DOHH2 (cell line): ENCODE measurements at regions not wholly inside any gene's neighbourhood (a gene's known extent, or its start where the extent isn't known, plus 50 kb on each side); places are given as distances from the start of the nearest gene placed in this dataset.

Source experiments
- H3F3A ChIP-seq: fragments of 200-600 bp; sonication (generic), shearing (Covaris generic); 2 replicates; pipeline ENCODE4 v1.6.0; 2016; ENCODE audit warnings: antibody characterized with exemption, mild to moderate bottlenecking; ENCODE audit not compliant: control insufficient read depth, insufficient read depth
- H3K27ac ChIP-seq: fragments of 200-600 bp; sonication (generic); 2 replicates; pipeline ENCODE4 v1.5.1; 2014; ENCODE audit warnings: low read depth, mild to moderate bottlenecking, low read length, moderate library complexity
- H3K27me3 ChIP-seq: fragments of 200-600 bp; sonication (generic); 2 replicates; pipeline ENCODE4 v1.6.1; 2014; ENCODE audit warnings: mild to moderate bottlenecking, low read length, mixed read lengths; ENCODE audit not compliant: control insufficient read depth
- H3K36me3 ChIP-seq: fragments of 200-600 bp; sonication (generic); 2 replicates; pipeline ENCODE4 v1.6.1; 2014; ENCODE audit warnings: mild to moderate bottlenecking, low read length, moderate library complexity, mixed read lengths; ENCODE audit not compliant: control insufficient read depth
- H3K4me1 ChIP-seq: fragments of 200-600 bp; sonication (generic); 2 replicates; pipeline ENCODE4 v1.6.1; 2014; ENCODE audit warnings: mild to moderate bottlenecking, low read length, mixed read lengths; ENCODE audit not compliant: control insufficient read depth
- H3K4me2 ChIP-seq: fragments of 200-600 bp; sonication (generic); 2 replicates; pipeline ENCODE4 v1.6.0; 2014; ENCODE audit warnings: mild to moderate bottlenecking, low read length, moderate library complexity
- H3K4me3 ChIP-seq: fragments of 200-600 bp; sonication (generic); 2 replicates; pipeline ENCODE4 v1.5.1; 2014; ENCODE audit warnings: mild to moderate bottlenecking, low read length, mixed read lengths
- H3K79me2 ChIP-seq: fragments of 200-600 bp; sonication (generic); 2 replicates; pipeline ENCODE4 v1.6.1; 2014; ENCODE audit warnings: mild to moderate bottlenecking, low read length, mixed read lengths; ENCODE audit not compliant: control insufficient read depth
- H3K9me2 ChIP-seq: fragments of 200-600 bp; sonication (generic); replicated peaks from 2 replicates; pipeline ENCODE4 v1.6.1; 2014; ENCODE audit warnings: mild to moderate bottlenecking, low read length, mixed read lengths; ENCODE audit not compliant: control insufficient read depth
- H3K9me3 ChIP-seq: fragments of 200-600 bp; sonication (generic); 2 replicates; pipeline ENCODE4 v1.6.1; 2014; ENCODE audit warnings: antibody characterized with exemption, low read length, mixed read lengths; ENCODE audit not compliant: control insufficient read depth, insufficient read depth
- H4K20me1 ChIP-seq: fragments of 200-600 bp; sonication (generic); 2 replicates; pipeline ENCODE4 v1.6.0; 2014; ENCODE audit warnings: low read depth, mild to moderate bottlenecking, antibody characterized with exemption, low read length, moderate library complexity; ENCODE audit not compliant: control insufficient read depth, insufficient read depth
- EZH2phosphoT487 ChIP-seq: fragments of 200-600 bp; sonication (generic); IDR thresholded peaks from 2 replicates; pipeline ENCODE4 v1.6.1; 2017; ENCODE audit warnings: borderline replicate concordance, mild to moderate bottlenecking, antibody characterized with exemption, low read length, moderate library complexity, mixed read lengths
- TF ChIP-seq, protein P1 (sequence below): fragments of 200-600 bp; sonication (generic); IDR thresholded peaks from one replicate; pipeline ENCODE4 v1.5.1; 2014; ENCODE audit warnings: antibody characterized with exemption, mild to moderate bottlenecking, low read depth, low read length; ENCODE audit not compliant: poor library complexity, severe bottlenecking

DNA sequence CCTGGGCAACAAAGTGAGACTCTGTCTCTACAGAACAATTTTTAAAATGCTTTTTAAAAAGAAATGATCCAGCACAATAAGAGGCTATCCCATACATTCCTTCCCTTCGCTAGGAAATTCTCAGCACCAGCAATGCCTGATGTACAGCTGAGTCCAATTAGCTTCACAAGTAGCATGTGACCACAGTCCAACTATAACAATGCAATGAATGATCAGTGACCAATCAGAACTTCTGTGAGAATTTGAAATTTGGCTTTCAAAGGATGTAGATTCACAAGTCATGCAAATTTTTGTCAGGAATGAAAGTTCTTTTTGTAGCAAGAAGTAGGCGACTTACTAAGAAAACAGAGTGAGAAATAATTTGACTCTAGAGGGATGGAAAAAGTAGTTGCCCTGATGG, 278.5 kb upstream of the UGT8 start:
- TF ChIP-seq, protein P1, sequence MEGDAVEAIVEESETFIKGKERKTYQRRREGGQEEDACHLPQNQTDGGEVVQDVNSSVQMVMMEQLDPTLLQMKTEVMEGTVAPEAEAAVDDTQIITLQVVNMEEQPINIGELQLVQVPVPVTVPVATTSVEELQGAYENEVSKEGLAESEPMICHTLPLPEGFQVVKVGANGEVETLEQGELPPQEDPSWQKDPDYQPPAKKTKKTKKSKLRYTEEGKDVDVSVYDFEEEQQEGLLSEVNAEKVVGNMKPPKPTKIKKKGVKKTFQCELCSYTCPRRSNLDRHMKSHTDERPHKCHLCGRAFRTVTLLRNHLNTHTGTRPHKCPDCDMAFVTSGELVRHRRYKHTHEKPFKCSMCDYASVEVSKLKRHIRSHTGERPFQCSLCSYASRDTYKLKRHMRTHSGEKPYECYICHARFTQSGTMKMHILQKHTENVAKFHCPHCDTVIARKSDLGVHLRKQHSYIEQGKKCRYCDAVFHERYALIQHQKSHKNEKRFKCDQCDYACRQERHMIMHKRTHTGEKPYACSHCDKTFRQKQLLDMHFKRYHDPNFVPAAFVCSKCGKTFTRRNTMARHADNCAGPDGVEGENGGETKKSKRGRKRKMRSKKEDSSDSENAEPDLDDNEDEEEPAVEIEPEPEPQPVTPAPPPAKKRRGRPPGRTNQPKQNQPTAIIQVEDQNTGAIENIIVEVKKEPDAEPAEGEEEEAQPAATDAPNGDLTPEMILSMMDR = no peak
- TF ChIP-seq EZH2phosphoT487 = no peak
- Histone ChIP-seq H3K9me2 (no peaks in the 10 kb centered on the region), H3K4me2 (no peak overlapping the region), H3K4me3 (no peak overlapping the region), H3F3A (no peaks in the 10 kb centered on the region), H3K27me3 (no peaks in the 10 kb centered on the region), H3K9me3 (no peaks in the 10 kb centered on the region), H3K36me3 (no peaks in the 10 kb centered on the region), H4K20me1 (no peaks in the 10 kb centered on the region), H3K4me1 (no peaks in the 10 kb centered on the region), H3K79me2 (no peaks in the 10 kb centered on the region), H3K27ac (no peak overlapping the region)

DNA sequence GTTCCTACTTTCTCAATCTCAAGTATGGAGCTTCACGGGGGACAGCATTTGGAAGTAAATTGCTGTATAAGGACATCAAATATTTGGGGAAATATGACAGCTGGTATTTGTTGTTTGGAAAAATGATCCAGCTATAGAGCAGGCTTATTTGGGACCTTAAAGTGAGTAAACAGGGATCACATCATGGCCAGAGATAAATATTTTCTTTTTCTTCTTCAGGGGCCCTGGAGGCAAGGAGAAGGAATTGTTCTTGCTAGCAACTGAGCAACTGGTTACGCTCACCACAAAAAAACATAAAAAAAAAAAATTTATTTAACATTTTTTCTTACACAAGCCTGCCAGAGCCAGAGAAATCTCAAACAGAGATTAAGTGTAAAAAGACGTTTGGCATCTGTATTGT, 277.2 kb upstream of the UGT8 start:
- no peaks in the 10 kb centered on the region for H3K9me3 ChIP-seq
- no peaks in the 10 kb centered on the region for H3K27me3 ChIP-seq
- H3K27ac ChIP-seq = no peak overlapping the region
- no peak for TF ChIP-seq EZH2phosphoT487
- TF ChIP-seq, protein P1 = no peak
- H3K9me2 ChIP-seq = no peaks in the 10 kb centered on the region
- no peaks in the 10 kb centered on the region for H3K36me3 ChIP-seq
- no peaks in the 10 kb centered on the region for H3K79me2 ChIP-seq
- H3K4me3 ChIP-seq = no peak overlapping the region
- no peaks in the 10 kb centered on the region for H3F3A ChIP-seq
- H3K4me2 ChIP-seq = no peak overlapping the region
- no peaks in the 10 kb centered on the region for H3K4me1 ChIP-seq
- no peaks in the 10 kb centered on the region for H4K20me1 ChIP-seq

DNA sequence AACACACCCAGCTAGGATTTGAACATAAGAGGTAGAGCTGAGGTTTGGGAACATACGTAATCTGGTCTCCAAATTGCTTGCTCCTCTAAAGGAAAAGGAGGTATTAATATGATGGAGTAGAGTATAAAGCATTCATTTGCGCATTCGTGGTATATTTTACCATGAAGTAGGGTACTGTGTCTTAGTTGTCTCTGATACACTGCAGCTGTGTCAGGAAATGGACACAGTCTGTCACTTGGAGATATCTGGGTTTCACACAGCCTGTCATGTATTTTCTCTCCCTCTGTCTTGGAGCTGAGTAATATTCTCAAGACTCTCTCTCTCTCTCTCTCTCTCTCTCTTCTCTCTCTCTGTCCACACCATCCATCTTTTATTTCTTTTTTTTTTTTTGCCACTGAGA, 274.8 kb upstream of the UGT8 start:
- Histone ChIP-seq H3K9me2 (no peaks in the 10 kb centered on the region), H3K27me3 (no peaks in the 10 kb centered on the region), H3K27ac (no peak overlapping the region), H3K4me1 (no peaks in the 10 kb centered on the region), H3K4me3 (no peak overlapping the region), H4K20me1 (no peaks in the 10 kb centered on the region), H3K36me3 (no peaks in the 10 kb centered on the region), H3F3A (no peaks in the 10 kb centered on the region), H3K4me2 (no peak overlapping the region), H3K9me3 (no peaks in the 10 kb centered on the region), H3K79me2 (no peaks in the 10 kb centered on the region)
- no peak for TF ChIP-seq EZH2phosphoT487
- TF ChIP-seq, protein P1 = no peak

DNA sequence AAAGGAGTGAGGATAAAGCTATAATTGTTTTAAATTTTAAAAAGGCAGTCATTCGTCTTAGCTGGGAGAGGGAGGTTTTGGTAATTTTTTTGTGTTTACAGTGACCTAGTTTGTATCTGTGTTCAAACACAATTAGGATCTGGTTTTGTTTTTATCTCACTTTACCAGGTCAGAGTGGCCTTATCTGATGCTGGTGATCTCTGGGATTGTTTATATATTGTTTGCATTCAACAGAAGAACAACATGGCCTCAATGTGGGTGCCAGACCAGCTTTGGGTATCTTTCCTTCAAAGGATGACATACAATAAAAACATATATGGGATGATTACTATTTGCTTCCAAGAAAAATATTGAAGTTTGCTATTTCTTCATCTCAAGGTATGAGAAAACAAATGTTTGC, 272.2 kb upstream of the UGT8 start:
- Histone ChIP-seq H3K4me2 (no peak overlapping the region), H3K9me2 (no peaks in the 10 kb centered on the region), H3K4me1 (no peaks in the 10 kb centered on the region), H4K20me1 (no peaks in the 10 kb centered on the region), H3K36me3 (no peaks in the 10 kb centered on the region), H3K79me2 (no peaks in the 10 kb centered on the region), H3K4me3 (no peak overlapping the region), H3F3A (no peaks in the 10 kb centered on the region), H3K27me3 (no peaks in the 10 kb centered on the region), H3K9me3 (no peaks in the 10 kb centered on the region), H3K27ac (no peak overlapping the region)
- TF ChIP-seq, protein P1 = no peak
- no peak for TF ChIP-seq EZH2phosphoT487
